HG03045 (cell line): ENCODE measurements at regions not wholly inside any gene's neighbourhood (a gene's known extent, or its start where the extent isn't known, plus 50 kb on each side); places are given as distances from the start of the nearest gene placed in this dataset.
"Not testable (repeated sequence)": the region's sequence is repeated elsewhere in the genome, so short reads cannot be mapped to it uniquely, and the experiment has no call there.

Experiments
- ATAC-seq: cut with Tn5 transposase; IDR thresholded peaks from one replicate; pipeline ENCODE4 v1.9.1; 2021; ENCODE audit warnings: mild to moderate bottlenecking, moderate library complexity; ENCODE audit not compliant: unreplicated experiment

DNA sequence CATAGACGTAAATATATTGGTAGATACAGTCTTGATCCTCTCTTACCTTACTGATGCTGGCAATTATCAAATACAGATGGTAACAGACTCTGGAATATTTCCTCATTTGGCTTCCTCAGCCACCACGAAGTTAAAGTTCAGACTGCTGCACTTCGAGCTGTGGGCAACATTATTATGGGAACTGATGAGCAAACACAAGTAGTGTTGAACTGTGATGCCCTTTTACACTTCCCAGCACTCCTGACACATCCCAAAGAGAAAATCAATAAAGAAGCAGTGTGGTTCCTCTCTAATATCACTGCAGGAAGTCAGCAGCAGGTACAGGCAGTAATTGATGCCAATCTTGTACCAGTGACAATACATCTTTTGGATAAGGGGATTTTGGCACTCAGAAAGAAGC is 162.7 kb upstream of the NT5E start:
- no peak for ATAC-seq

DNA sequence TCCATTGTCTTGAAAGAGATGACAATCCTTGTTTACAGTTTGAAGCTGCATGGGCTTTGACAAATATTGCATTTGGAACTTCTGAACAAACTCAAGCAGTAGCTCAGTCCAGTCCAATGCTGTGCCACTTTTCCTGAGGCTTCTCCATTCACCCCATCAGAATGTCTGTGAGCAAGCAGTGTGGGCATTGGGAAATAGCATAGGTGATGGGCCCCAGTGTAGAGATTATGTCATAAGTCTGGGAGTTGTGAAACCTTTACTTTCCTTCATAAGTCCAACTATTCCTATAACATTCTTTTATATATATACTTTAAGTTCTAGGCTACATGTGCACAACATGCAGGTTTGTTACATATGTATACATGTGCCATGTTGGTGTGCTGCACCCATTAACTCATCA is 163.4 kb upstream of the NT5E start:
- ATAC-seq, result not testable (repeated sequence)

DNA sequence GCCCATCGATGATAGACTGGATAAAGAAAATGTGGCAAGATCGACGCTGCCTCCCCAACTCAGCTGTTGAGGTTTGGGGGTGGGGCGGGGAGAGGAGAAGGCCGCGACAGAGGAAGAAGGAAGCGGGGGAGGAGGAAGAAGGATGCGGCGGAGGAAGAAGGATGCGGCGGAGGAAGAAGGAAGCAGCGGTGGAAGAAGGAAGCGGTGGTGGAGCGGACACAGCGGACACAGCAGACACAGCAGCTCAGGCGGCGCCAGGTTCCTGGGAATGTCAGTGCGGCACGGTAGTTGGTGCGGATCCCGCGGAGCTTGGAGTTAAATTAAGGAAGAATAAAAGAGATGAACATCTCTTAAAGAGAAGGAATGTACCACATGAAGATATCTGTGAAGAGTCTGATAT is 163.9 kb upstream of the NT5E start:
- ATAC-seq, result no peak

DNA sequence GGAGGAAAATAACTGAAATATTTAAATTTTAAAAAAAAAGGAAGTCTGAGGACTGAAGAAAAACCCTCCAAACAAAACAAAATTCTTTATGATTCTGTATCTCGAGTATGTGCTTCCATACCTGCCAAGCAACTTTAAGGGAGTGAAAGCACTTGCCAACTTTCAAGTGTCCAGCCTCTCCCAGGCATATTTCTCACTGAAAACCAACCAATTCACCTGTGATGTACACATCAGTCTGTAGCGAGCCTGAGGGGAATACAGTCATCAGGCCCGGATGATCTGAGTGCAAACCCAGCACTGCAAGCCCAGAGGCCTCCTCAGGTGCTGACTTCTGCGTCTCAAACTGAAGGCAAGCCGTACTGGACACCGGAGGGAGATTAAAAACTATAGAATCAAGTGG is 164.8 kb upstream of the NT5E start:
- no peak for ATAC-seq

DNA sequence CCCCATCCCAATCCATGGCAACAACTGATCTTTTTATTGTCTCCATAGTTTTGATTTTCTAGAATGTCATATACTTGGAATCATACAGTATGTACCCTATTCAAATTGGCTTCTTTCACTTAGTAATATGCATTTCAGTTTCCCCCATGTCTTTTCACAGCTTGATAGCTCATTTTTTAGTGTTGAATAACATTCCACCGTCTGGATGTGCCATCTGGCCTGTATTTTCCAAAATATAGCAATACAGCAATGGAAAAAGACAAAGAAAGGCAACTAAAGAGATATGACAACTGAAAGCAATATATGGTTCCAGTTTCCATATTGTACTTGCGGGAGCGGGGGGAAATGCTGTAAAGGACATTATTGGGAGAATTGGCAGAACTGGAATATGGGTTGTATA is 166.4 kb upstream of the NT5E start:
- no peak for ATAC-seq

DNA sequence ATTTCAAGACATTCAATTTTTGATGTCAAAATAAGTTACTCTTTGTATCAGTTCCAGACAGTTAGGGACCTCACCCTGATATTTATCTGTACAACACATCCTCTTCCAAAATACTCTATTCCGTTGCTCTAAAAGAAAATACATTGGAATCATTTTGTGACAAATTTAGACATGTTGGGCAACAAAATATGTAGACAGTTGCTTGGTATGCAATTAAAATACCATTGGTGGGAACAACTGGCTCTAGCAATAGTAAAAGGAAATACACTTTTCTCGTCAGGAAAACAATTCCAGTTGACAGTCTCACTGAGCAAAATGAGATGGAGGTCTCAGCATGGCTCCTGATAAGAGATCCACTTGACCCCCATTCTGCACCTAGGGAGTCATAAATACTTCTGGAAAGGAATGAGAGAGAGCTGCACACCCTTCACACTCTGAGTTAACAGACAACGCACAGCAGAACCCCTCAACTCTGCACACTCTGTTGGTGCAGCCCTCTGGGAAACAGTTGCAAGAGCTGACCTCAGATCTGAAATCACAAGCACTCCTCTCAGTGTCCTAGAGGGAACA is 171.3 kb upstream of the NT5E start:
- ATAC-seq, result no peak

DNA sequence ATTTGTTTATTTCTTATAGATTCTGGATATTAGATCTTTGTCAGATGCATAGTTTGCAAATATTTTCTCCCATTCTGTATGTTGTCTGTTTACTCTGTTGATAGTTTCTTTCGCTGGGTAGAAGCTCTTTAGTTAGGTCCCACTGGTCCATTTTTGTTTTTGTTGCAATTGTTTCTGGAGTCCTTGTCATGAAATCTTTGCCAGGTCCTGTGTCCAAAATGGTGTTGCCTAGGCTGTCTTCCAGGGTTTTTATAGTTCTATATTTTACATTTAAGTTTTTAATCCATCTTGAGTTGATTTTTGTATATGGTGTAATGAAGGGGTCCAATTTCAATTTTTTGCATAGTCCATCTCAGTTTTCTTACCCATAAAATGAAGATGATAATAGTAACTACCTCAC is 173.9 kb upstream of the NT5E start:
- ATAC-seq, result not testable (repeated sequence)

DNA sequence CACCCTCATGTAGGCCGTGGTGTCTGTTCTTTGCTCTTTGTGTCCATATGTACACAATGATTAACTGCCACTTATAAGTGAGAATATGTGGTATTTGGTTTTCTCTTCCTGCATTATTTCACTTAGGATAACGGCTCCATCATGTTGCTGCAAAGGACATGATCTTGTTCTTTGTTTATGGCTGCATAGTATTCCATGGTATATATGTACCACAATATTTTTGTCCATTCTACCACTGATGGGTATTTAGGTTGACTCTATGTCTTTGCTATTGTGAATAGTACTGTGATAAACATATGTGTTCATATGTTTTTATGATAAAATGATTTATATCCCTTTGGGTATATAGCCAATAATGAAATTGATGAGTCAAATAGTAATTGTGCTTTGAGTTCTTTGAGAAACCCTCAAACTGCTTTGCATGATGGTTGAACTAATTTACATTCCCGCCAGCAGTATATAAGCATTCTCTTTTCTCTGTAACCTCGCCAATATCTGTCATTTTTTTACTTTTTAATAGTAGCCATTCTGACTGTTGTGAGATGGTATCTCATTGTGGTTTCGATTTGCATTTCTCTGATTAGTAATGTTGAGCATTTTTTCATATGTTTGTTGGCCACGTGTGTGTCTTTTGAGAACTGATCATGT is 174.4 kb upstream of the NT5E start:
- no peak for ATAC-seq

DNA sequence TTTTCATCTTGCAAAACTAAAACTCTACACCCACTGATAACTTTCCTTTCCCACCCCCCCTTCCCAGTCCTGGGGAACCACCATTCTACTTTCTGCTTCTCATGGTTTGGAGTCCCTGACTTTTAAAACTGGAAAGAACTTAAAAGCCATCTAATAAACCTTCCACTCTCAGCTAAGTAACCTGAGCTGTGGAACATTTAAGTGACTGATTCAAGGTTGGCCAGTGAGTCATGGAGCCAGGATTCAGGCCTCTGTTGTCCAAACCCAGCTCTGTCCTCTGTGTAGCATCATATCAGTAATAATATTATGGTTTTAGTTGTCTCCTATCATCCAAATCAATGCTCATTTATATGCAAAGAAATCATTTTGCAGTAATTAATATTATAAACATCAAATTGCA is 176.0 kb upstream of the NT5E start:
- ATAC-seq, result no peak

DNA sequence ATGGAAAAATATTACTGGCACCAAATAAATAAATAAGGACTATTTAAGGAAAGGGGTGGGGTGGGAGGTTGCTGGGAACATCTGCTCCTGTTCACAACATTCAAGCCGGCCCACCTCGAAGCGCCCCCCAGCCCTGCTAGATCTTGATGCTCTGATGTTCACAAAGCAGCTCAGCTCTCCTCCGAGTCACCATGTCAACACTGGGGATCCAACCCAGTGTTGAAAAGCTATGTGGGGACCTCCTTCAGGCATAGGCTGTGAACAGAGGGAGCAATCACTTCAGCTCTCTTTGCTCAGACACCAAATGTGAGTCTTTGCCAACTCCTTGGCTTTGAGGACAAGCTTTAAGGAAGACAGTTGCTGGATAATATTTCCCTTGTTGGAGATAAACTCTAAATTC is 176.8 kb upstream of the NT5E start:
- no peak for ATAC-seq

DNA sequence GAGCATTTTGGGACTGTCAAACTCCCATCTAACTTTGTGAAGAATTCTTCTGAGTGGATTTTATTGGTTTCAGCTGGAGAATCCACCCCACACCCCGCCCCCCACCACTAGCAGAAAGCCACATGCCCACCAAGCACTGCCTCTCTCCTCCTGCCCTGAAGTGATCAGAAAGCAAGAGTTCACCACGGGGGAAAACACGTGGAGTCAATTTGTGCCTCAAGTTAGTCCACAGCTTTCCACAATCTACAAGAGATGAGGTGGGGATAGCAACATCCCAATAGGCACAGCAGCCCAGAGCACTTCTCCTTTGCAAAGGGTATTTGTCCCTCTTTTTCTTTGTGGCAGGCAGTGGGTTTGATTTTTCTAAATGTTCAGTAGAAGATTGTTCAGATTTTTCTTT is 177.3 kb upstream of the NT5E start:
- ATAC-seq, result no peak

DNA sequence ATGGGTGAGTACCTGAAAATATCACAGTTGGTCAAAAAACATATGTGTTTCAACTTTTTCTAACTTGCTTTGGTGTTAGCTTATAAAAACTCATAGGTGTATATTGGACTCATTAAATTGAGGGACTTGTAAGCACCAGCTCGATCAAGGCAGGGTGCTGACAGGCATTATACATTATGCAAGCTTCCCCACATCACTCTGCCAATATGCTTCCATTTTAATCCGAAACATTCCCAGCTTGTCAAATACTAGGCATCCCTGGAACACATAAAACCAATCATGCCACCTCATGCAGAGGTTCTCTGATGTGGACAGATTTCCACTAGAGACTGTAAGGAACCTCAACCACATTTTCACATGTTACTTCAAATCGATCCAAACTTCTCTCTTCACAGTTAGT is 187.3 kb upstream of the NT5E start:
- ATAC-seq, result no peak

DNA sequence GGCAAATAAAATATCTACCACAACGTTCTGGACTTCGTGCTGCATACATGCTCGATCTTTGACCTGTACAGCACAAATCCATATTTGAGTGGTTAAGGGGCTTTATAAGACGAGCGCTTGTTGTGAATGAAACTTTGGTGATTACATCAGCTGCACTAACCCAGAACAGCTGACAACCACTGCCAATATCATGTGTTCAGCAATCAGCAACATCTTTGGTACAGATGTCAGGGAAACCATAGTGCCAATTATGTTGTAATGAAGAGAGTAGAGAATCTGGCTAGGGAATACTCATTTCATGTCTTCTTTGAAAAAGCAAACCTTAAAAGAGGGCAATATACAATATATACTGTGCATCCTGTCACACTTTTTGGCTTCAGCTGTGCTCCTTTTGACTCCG is 188.6 kb upstream of the NT5E start:
- ATAC-seq, result no peak

DNA sequence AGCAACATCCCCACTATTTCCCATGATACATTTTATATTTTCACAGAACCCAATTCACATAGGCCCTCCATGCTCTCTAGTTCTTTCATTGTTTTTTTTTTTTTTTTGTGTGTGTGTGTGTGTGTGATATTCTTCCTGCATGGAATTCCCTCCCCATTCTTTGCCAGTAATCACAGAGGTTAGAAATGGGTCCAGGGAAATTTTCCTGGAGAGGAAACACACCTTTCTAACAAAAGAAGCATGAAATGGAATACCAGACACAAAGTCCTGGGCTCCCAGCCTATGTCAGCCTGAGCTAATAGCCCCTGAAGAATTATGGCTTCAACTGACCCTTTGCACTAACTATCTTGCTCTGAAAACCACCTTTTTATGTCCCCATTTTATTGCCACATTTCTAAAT is 194.2 kb upstream of the NT5E start:
- ATAC-seq, result no peak

DNA sequence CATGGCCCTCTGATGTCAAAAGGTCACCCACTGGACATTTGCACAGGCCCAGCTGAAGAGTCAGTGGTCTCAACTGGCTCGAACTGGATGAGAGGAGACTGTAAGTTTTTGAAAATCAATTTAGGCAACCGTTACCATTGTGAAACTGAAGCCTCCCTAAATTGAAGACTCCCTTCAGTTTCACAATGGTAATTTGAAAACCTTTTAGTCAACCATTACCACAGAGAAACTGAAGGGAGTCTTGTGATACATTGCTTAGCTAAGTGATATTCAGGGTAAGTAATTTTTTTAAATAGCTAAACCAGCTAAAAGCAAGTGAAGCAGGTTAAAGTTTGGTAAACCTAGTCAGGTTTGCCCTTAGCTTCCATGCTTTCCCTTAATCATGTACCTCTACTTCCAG is 197.3 kb upstream of the NT5E start:
- no peak for ATAC-seq

DNA sequence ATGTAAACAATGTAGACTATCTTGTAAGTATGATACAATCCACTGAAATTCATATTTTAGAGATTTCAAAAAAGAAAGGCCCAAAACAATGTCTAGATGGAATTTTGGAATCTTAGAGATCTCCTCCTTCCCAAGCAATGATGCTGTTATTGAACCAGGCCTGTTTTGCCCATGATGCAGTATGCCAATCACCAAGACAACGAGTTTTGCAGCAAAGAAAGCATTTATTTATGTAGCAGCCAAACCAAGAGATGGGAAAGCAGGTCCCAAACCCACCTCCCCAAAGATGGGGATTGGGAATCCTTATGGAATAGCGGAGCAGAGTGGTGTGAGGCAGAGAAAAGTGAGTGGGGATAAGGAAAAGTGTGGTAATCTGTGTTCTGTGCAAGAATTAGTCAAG is 197.8 kb upstream of the NT5E start:
- no peak for ATAC-seq

DNA sequence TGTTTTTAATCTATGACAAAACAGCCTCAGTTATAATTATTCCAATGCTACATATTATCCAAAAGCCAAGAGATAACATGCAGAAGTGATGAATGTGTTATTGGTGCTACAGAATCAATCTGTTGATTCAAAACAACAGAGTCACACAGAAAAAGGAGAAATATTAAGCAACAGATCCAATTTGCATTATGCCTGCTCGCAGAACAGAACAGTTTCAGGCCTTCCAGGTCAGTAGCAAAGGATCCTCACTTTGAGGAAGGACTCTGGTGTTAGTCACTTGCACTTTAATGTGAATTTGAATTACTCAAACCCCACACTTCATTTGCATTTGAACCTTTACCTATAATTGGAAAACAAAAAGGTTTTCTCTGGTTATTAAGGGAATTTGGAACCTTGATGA is 198.6 kb upstream of the NT5E start:
- no peak for ATAC-seq

DNA sequence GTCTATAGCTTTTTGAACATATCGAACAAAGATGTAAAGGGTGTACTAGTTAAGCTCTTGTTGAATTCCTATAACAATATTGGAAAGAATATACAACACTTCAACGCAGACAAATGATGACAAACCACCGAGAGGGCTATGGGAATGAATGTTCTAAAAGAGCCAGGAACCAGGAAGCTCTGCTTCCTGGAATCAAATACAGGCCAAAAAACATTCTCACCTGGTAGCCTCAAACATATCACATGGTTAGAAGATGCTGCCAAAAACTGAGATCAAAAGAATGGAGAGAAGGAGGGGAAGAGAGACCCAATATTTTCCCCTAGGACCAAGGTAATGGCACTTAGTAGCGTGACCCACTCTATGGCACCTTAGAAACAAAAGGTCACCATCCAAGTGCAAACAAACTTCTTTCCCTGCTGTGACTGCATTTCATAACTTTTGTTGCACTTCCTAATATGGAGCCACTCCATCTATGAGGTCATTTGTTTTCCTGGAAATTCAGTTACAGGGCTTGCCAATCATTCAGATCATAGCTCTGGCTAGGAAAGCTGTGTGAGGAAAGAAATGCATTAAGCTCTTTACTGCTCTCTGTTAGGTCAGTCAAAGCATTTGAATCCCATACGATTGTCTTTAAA is 199.2 kb upstream of the NT5E start:
- no peak for ATAC-seq

DNA sequence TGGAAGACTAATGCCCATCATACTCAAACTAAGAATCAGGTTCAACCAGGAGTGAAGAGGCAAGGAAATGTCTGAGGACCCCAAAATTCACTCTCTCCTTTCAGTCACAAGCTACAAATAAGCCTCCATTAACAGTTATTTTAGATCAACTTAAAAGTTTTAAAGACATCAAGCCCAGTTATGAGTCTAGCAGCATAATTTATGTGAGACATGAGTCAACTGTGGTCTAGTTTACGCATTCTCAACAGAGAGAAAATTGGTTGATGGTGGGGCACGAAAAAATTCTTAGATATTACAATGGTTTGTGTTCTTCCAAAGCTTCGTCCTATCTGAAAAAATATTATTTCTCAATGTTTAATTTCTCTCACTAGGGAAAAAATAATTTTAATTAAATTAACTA is 204.9 kb upstream of the NT5E start:
- ATAC-seq, result no peak

DNA sequence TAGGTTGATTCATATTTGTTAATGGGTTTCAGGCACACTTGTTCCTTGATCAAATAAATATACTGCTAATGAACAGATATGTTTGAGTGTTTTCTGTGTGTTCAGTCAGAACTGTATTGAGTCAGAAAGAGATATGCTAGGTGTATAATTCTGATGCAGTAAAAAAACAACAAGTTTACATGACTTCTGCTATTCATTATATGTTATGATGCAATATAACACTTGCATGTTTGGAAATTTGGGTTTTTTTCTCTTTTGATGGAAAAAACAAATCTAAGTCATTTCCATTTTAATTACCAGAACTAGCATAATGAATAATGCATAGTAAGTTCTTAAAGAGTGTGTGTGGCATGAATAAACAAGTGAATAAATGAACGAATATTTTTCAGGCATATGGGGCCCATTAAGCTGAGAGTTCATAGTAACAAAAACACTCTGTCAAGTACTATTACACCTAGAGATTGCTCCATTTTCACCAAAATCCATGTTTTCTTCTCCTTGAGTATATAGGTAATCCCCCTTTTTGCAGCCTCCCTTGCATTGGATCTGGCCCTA is 208.3 kb upstream of the NT5E start:
- ATAC-seq, result no peak

DNA sequence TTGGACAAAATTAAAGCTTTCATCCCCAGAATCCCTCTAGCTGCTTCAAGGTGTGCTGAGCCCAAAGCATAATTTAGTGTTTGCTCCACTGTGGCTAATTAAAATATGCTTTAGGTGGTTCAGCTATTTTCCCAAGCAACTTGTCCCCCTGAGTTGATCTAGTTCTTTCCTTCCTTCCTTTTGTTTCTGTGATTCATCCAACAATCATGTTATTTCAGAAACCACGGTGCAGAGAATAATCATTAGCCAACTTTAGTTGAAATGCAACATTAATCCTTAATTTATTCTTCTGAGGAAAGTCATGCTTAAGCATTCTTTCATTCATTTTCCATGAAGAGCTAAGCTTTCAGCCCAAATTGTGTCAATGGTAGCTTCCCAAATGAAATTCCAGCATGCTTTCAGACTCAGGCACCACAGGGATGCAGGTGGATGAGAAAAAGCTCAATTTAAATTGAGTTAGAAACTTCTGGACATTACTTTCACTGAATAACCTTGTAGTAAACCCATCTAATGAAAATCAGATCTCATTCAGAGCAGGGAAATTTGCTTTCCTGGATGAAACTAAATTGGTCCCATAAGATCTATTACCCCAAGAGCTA is 209.0 kb upstream of the NT5E start:
- no peak for ATAC-seq

DNA sequence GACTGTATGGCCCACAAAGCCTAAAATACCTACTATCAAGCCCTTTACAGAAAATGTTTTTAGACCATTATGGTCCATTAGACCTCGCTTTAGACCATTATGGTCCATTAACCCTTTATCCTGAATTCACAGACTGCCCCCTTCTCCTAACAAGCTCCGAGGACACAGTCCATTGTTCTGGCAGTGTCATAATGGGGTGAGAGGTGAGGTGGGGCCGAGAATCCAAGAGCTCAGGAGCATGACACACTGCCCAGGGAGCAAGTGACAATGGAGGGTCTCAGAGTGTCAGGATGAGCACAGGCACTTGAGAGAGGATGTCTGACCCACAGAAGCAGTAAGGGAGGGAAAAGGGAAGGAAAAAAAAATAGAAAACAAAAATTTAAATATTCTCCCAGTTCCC is 212.4 kb upstream of the NT5E start:
- no peak for ATAC-seq
